Stimulated activated memory B cell treated with anti-CD40 and anti-IgM and Interleukin-4, amounts not matched to agents 10 μg/mL and 1 μg/mL and 100 μg/mL, for 72 hours (primary cell): ENCODE measurements at regions not wholly inside any gene's neighbourhood (a gene's known extent, or its start where the extent isn't known, plus 50 kb on each side); places are given as distances from the start of the nearest gene placed in this dataset.
A peak's percentile ranks its signal among the peaks of the same experiment; 100 is the strongest.

ENCODE experiments used
- ATAC-seq: fragments of 150-1000 bp; cut with Tn5 transposase; 2 replicates; pipeline ENCODE4 v1.10.0; 2021
- H3K27ac Mint-ChIP-seq: one replicate; pipeline ENCODE4 v1.8.0; 2022; ENCODE audit warnings: mild to moderate bottlenecking, mixed read lengths
- H3K27me3 Mint-ChIP-seq: one replicate; pipeline ENCODE4 v1.8.0; 2022; ENCODE audit warnings: mixed read lengths
- H3K36me3 Mint-ChIP-seq: one replicate; pipeline ENCODE4 v1.8.0; 2022; ENCODE audit warnings: mixed read lengths
- H3K4me1 Mint-ChIP-seq: one replicate; pipeline ENCODE4 v1.8.0; 2022; ENCODE audit warnings: mixed read lengths
- H3K4me3 Mint-ChIP-seq: one replicate; pipeline ENCODE4 v1.8.0; 2022; ENCODE audit warnings: mild to moderate bottlenecking, moderate library complexity, mixed read lengths
- H3K9me3 Mint-ChIP-seq: one replicate; pipeline ENCODE4 v1.8.0; 2022; ENCODE audit warnings: mixed read lengths

DNA sequence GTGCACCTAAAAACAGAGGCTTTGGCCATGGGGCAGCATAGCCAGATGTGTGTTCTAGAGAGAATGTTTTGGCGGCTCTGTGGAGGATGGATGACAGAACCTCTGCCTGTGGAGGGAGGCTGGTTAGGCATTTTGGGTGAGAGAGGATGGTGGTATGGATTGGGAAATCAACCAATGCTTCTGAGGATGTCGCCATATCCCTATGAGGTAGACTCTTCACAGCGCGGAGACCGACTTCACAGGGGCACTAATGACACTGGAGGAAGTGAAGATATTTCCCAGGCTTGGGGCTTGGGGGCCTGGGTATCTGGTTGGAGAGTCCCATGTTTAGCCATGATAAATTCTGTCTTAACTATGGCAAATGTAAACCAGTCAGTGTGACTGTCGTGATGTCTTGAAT is 140.6 kb upstream of the KLF4 start:
- Mint-ChIP-seq H3K27me3 (peaks cover 28% of the 10 kb centered on the region), H3K36me3 (no peaks in the 10 kb centered on the region), H3K4me1 (peaks cover 6% of the 10 kb centered on the region), H3K4me3 (no peak overlapping the region), H3K27ac (no peak overlapping the region), H3K9me3 (no peaks in the 10 kb centered on the region)
- ATAC-seq: no peak

DNA sequence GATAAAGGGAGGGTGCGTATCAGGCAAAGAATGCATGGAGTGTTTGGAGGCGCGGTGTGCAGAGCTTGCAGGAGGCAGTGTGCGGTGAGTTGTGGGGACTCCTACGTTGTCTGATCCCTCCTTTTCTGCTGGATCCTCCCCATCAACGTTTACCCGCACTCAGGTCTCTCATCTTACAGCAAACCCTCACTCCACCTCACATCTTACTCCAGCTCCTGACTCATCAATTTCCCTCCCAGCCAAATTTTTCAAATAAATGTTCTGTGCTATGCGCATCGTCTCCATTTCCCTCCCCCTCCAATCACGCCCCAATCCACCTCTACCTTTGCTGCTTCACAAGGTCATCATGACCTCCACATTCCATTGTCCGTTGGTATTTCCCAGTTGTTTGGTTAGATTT is 138.9 kb upstream of the KLF4 start:
- Mint-ChIP-seq H3K9me3 (no peaks in the 10 kb centered on the region), H3K27me3 (peaks cover 28% of the 10 kb centered on the region), H3K4me1 (peaks cover 6% of the 10 kb centered on the region), H3K36me3 (no peaks in the 10 kb centered on the region), H3K27ac (no peak overlapping the region), H3K4me3 (no peak overlapping the region)
- no peak for ATAC-seq

DNA sequence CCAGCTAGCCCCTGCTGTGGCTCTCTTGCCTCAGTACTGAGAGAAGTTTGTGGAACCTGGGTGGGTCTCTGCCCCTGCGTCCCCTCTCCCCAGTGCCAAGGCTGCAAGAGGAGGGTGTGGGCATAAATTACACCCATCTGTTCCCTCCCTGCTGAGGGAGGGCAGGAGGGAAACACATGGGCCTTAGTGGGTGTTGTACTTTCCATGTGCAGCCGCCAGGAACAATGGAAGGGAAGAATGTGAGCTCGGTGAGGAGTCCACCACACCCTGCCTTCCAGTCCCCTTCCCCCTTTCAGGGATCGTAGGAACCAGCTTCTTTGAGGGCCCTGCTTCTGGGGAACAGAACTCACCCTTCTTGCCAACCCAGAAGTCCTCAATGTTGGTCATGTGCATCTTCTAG is 138.2 kb upstream of the KLF4 start:
- H3K36me3 Mint-ChIP-seq: no peaks in the 10 kb centered on the region

DNA sequence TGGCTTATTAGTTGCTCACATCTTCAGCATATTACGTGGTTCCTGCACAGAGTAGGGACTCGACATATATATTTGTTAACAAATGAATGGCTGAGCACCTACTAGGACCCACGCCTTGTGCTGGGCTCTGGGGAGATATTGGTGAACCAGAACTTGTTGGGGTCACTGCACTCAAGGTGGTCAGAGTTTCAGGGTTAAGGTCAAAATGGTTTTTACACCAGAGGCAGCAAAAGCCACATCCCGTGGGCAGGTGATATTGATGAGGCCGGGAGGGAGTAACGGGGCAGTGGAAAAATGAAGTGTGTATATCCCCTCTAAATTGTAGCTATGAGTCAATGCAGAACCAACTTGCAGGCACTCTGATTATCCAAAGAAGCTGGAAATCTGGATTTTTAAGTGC is 136.5 kb upstream of the KLF4 start:
- ATAC-seq: peak; percentile 47
- Mint-ChIP-seq H3K4me1 (peaks cover 6% of the 10 kb centered on the region), H3K4me3 (no peak overlapping the region), H3K27me3 (peaks cover 14% of the 10 kb centered on the region), H3K36me3 (no peaks in the 10 kb centered on the region), H3K9me3 (no peaks in the 10 kb centered on the region), H3K27ac (no peak overlapping the region)

More for the DNA sequence above, 138.2 kb upstream of the KLF4 start:
- no peak for ATAC-seq
- Mint-ChIP-seq H3K4me3 (no peak overlapping the region), H3K27ac (no peak overlapping the region), H3K9me3 (no peaks in the 10 kb centered on the region), H3K4me1 (peaks cover 6% of the 10 kb centered on the region), H3K27me3 (peaks cover 25% of the 10 kb centered on the region)

DNA sequence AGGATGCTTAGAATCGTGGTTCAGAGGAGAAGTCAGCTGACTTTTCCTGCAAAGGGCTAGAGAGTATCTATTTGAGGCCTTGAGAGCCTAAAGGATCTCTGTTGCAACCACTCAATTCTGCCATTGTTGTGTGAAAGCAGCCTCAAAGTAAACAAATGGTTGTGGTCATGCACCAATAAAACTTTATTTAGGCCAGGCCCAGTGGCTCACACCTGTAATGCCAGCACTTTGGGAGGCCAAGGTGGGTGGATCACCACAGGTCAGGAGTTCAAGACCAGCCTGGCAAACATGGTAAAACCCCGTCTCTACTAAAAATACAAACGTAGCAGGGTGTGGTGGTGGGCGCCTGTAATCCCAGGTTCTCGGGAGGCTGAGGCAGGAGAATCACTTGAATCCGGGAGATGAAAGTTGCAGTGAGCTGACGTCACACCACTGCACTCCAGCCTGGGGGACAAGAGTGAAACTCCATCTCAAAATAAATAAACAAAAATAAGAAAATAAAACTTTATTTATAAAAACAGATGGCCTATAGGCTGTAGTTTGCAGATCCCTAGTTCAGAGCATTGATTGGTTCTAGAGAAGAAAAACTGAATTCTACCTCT is 135.9 kb upstream of the KLF4 start:
- Mint-ChIP-seq H3K27ac (no peak overlapping the region), H3K36me3 (no peaks in the 10 kb centered on the region), H3K4me1 (peaks cover 6% of the 10 kb centered on the region), H3K27me3 (peaks cover 14% of the 10 kb centered on the region), H3K4me3 (no peak overlapping the region), H3K9me3 (no peaks in the 10 kb centered on the region)
- no peak for ATAC-seq

DNA sequence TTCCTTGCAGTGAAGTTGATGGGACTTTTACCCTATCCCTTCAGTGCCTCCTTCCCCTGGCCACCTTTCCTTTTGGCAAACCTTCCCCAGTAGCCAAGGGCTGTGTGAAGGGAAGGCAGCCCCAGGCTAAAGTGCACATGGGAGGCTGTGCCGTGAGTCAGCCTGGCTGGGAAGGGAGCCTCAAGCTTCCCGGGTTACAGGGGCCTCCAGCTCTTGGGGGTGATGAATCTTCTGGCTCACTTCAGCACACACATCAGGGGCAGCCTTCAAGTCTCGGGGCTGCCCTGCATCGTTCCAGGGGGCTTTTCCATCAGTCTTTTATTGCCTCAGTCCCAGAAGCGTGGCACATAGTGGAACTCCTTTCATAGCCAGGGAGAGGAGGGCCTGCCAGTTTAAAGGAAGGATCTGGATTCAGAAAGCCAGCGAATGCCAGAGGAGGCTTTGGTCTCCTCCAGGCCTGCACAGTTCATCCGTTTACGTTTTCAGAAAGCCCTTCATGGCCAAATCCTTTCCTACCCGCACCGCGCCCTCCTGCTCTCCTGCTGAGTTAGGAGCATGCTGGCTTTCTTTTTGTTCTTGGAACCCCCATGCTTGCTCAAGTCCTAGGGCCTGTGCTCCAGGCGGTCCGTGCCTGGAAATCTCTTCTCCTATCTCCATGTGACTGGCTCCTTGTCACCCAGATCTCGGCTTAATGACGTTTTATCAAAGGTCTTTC is 134.8 kb upstream of the KLF4 start:
- Mint-ChIP-seq H3K27me3 (peaks cover 14% of the 10 kb centered on the region), H3K27ac (no peak overlapping the region), H3K4me1 (peaks cover 6% of the 10 kb centered on the region), H3K36me3 (no peaks in the 10 kb centered on the region), H3K4me3 (no peak overlapping the region), H3K9me3 (no peaks in the 10 kb centered on the region)
- ATAC-seq: no peak

DNA sequence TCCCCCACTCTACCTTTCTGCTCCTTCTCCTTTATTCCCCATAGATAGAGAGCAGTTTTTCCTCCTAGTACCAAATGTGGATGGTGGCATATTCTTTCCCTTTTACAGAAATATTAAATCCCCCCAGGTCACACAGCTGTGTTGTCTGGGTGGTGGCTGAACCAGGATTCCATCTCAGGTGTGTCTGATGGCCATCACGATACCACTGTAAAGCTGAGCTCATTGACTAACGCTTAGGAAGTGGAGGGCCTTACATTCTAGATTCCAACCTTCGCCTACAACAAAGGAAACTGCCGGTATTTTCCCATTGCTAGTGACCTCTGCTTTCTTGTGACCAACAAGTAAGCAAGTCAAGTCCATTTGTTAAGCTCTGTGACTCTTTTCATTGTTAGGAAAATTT is 131.9 kb upstream of the KLF4 start:
- peaks cover 6% of the 10 kb centered on the region for H3K4me1 Mint-ChIP-seq
- H3K27ac Mint-ChIP-seq: no peak overlapping the region
- H3K4me3 Mint-ChIP-seq: no peak overlapping the region
- no peaks in the 10 kb centered on the region for H3K27me3 Mint-ChIP-seq
- no peak for ATAC-seq
- no peaks in the 10 kb centered on the region for H3K36me3 Mint-ChIP-seq
- H3K9me3 Mint-ChIP-seq: no peaks in the 10 kb centered on the region

DNA sequence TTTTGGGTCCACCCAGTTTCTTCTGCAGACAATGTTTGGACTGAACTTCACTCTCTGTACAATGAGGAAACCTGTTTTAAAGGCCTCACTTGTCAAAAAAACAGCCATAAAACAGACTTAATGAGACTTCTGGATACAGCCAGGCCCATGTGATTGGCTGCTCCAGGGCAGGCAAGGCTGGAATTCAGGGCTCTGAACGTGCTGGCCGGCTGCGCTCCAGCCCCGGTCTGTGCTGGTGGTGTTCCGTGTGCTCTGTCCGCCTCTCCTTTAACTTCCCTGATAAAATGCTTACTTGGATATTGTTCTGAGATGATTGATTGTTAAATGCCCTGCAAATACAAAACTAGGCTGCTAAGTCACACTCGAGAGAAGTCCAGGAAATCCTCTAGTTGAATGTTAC is 131.2 kb upstream of the KLF4 start:
- H3K27ac Mint-ChIP-seq: no peak overlapping the region

DNA sequence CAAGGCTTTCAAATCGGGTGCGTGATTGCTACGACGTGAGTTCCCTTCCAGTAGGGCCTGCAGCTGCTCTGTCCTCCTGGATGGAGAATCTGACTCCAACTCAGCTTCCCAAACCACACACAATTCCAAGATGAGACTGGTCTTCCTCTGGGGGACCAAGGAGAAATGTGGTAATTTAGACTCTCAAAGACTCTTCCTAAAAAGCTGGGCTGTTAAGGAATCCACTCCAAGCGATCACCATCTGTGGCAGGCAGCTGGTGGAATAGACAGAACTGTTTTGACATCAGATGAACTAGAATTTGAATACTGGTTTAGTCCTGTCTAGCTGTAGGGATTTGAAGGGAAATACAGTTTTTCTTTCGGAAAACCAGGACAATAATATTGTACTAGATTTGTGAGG is 130.7 kb upstream of the KLF4 start:
- Mint-ChIP-seq H3K36me3 (no peaks in the 10 kb centered on the region), H3K4me1 (no peaks in the 10 kb centered on the region), H3K27me3 (no peaks in the 10 kb centered on the region), H3K27ac (no peak overlapping the region), H3K4me3 (no peak overlapping the region), H3K9me3 (no peaks in the 10 kb centered on the region)
- ATAC-seq: no peak

More for the DNA sequence above, 131.2 kb upstream of the KLF4 start:
- Mint-ChIP-seq H3K36me3 (no peaks in the 10 kb centered on the region), H3K27me3 (no peaks in the 10 kb centered on the region), H3K4me3 (no peak overlapping the region), H3K9me3 (no peaks in the 10 kb centered on the region), H3K4me1 (peaks cover under 1% of the 10 kb centered on the region)
- ATAC-seq: no peak

DNA sequence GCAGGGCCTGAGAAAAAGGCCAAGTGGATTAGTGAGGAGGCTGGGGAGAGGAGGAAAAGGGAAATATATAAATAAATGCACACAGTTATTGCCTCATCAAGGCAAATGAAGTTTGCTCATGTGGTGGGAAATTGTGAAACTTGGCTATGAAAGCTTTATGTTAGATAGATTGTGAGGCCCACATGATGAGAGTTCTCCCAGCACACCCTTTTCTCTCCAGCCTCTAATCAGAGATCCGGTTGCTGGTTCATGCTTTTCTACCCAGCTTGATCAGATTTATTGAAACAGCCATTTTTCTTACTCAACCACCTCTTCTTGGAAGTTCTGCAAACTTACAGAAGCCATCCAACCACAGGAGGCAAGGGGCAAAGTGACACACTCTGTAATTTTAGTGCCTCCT is 125.8 kb upstream of the KLF4 start:
- Mint-ChIP-seq H3K4me3 (no peak overlapping the region), H3K9me3 (no peaks in the 10 kb centered on the region), H3K36me3 (no peaks in the 10 kb centered on the region), H3K27ac (no peak overlapping the region), H3K4me1 (no peaks in the 10 kb centered on the region), H3K27me3 (peaks cover 9% of the 10 kb centered on the region)
- ATAC-seq: no peak

DNA sequence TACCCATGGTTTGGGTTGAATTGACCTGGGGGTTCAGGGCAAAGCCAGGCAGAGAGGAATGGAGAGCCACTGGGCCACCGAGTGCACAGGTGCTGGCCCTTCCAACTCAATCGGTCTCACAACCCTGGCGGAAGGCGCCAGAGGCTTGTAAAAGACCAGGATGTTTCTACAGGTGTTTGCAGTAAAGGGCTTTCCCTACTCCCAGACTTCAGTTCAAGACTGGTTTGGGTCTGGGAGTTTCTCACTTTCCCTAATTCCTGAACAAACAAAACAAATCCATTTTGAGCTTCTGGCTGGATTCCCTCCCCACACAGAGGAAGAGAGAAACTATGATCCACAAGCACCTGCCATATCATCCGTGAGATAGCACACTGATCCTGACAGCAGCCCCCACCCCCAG is 125.2 kb upstream of the KLF4 start:
- no peak overlapping the region for H3K4me3 Mint-ChIP-seq
- no peak for ATAC-seq
- no peak overlapping the region for H3K27ac Mint-ChIP-seq
- H3K36me3 Mint-ChIP-seq: no peaks in the 10 kb centered on the region
- H3K4me1 Mint-ChIP-seq: no peaks in the 10 kb centered on the region
- H3K27me3 Mint-ChIP-seq: peaks cover 9% of the 10 kb centered on the region
- no peaks in the 10 kb centered on the region for H3K9me3 Mint-ChIP-seq

DNA sequence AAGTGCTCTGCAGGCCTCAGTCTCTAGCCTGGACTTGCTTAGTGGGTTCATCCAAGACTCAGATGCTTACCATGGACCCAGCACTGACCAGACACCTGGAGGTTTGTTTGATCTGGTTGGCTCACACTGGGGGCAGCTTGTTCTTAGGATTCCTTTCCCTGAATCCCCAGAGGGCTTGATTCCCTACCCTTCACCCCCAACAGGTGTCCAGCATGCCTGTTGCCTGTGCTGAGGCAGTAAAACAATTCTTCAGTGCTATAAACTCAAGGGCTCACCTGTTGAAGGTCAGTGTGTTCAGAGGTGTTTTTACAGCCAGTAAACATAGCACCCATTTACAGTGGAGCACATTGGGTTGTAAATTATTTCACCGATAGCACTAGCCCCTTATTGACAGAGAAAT is 123.8 kb upstream of the KLF4 start:
- ATAC-seq: no peak
- Mint-ChIP-seq H3K27ac (no peak overlapping the region), H3K4me1 (no peaks in the 10 kb centered on the region), H3K27me3 (peaks cover 9% of the 10 kb centered on the region), H3K4me3 (no peak overlapping the region), H3K36me3 (no peaks in the 10 kb centered on the region), H3K9me3 (no peaks in the 10 kb centered on the region)

DNA sequence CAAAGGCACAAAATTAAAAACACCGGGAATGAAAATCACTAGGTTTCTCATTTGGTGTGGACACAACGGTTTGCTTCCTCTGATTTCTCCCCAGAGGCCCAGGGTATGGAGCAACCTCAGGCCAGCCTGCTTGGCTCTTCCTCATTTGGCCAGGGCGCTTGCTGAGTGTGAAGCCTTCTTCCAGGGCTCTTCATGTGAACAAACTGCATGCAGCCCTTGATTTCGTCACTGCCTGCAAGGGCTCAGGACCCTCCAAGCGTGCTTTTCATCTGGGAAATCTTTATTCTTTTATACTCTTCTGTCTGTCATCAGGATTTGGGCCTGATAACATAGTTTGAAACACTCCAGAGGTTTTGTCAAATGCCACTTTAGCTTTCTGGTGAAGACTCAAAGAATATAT is 122.6 kb upstream of the KLF4 start:
- no peak overlapping the region for H3K4me3 Mint-ChIP-seq
- H3K9me3 Mint-ChIP-seq: no peaks in the 10 kb centered on the region
- no peaks in the 10 kb centered on the region for H3K36me3 Mint-ChIP-seq
- peaks cover 9% of the 10 kb centered on the region for H3K27me3 Mint-ChIP-seq
- ATAC-seq: no peak
- no peaks in the 10 kb centered on the region for H3K4me1 Mint-ChIP-seq
- no peak overlapping the region for H3K27ac Mint-ChIP-seq

DNA sequence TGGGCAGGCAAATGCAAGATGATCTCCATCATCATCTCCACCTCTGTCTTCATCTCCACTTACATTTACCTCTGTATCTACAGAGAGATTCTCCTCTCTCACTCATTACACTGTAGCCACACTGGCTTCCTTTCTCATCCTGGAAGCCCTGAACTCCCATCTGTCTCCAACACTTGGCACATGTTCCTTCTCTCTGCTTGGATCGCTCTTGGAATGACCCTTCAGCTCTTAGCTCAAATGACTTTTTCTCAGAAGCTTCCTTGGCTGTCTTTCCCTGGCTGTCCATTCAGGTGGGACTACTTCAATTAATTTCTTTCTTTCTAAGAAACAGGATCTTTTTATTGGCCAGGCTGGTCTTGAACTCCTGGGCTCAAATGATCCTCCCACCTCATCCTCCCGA is 120.0 kb upstream of the KLF4 start:
- no peak for ATAC-seq
- no peaks in the 10 kb centered on the region for H3K36me3 Mint-ChIP-seq
- H3K27ac Mint-ChIP-seq: no peak overlapping the region
- H3K9me3 Mint-ChIP-seq: no peaks in the 10 kb centered on the region
- H3K4me3 Mint-ChIP-seq: no peak overlapping the region
- no peaks in the 10 kb centered on the region for H3K4me1 Mint-ChIP-seq
- peaks cover 9% of the 10 kb centered on the region for H3K27me3 Mint-ChIP-seq

DNA sequence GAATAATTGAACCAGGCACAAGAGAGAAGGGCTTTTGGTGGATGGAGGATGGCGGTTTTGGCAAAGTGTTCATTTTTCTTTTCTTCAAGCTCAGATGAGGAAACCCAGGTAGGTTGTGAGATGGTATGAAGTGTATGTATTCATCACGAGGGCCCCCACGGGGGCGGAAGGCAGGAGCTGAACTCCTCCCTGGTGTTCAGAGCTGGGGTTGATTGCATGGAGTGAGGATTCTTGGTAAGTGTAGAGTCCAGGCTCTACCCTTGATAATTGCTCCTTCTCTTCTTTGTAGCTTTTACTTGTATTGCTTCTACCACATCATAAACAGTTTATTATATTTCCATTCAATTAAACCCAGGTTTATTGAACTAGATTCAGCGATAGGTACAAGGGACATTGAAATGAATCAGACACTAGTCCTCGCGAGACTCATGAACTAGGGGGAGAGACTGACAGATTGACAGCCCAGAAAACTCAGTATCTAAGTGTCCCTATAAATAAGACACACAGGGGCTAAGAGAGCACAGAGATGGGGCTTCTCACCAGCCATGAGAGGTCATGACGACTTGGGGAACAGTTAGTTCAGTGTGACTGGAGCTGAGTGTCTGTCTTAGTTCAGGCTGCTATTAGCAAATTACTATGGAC is 116.7 kb upstream of the KLF4 start:
- Mint-ChIP-seq H3K4me1 (no peaks in the 10 kb centered on the region), H3K9me3 (no peaks in the 10 kb centered on the region), H3K36me3 (no peaks in the 10 kb centered on the region), H3K27ac (no peak overlapping the region), H3K27me3 (peaks cover 5% of the 10 kb centered on the region), H3K4me3 (no peak overlapping the region)
- ATAC-seq: no peak

DNA sequence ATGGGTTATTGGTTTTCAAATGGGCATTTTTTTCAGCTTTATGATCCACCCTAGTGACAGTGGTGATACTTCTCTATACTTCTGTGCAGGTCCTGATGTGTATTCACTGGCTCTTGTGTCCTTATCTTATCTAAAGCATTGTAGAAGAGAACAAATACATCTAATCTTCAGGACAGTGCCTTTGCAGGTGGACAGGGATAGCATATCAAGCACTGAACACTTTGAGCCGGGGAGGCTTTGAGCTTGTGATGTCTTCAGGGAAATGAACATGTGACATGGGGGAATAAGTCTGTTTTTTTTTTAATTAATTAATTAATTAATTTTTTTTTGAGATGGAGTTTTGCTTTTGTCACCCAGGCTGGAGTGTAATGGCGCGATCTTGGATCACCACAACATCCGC is 115.5 kb upstream of the KLF4 start:
- Mint-ChIP-seq H3K27ac (no peak overlapping the region), H3K36me3 (no peaks in the 10 kb centered on the region), H3K4me3 (no peak overlapping the region), H3K27me3 (no peaks in the 10 kb centered on the region), H3K9me3 (no peaks in the 10 kb centered on the region), H3K4me1 (no peaks in the 10 kb centered on the region)
- ATAC-seq: no peak
